Nephron progenitor cell (in vitro differentiated cells): ENCODE measurements at regions not wholly inside any gene's neighbourhood (a gene's known extent, or its start where the extent isn't known, plus 50 kb on each side); places are given as distances from the start of the nearest gene placed in this dataset.

Source experiments
- DNase-seq: peaks from one replicate; pipeline ENCODE4 v3.0.0; 2021
- H3K27ac Mint-ChIP-seq: 2 replicates; pipeline ENCODE4 v1.8.0; 2021; ENCODE audit warnings: mild to moderate bottlenecking, moderate library complexity, mixed read lengths
- H3K27me3 Mint-ChIP-seq: 2 replicates; pipeline ENCODE4 v1.8.0; 2021; ENCODE audit warnings: mild to moderate bottlenecking, low read depth, mixed read lengths; ENCODE audit not compliant: poor library complexity
- H3K36me3 Mint-ChIP-seq: 2 replicates; pipeline ENCODE4 v1.8.0; 2021; ENCODE audit warnings: low read depth, mixed read lengths
- H3K4me1 Mint-ChIP-seq: 2 replicates; pipeline ENCODE4 v1.8.0; 2021; ENCODE audit warnings: mixed read lengths
- H3K4me3 Mint-ChIP-seq: 2 replicates; pipeline ENCODE4 v1.8.0; 2021; ENCODE audit warnings: mild to moderate bottlenecking, moderate library complexity, mixed read lengths
- H3K9me3 Mint-ChIP-seq: 2 replicates; pipeline ENCODE4 v1.8.0; 2021; ENCODE audit warnings: mild to moderate bottlenecking, moderate library complexity, mixed read lengths
- CTCF ChIP-seq: fragments of 200-600 bp; sonication (generic); IDR thresholded peaks from 2 replicates; pipeline ENCODE4 v1.5.0; 2021; ENCODE audit warnings: antibody characterized with exemption

- H3K4me1 Mint-ChIP-seq = peaks cover 4% of the 10 kb centered on the region
- H3K27me3 Mint-ChIP-seq = peaks cover 13% of the 10 kb centered on the region
- no peak for DNase-seq
- no peak overlapping the region for H3K27ac Mint-ChIP-seq
- no peaks in the 10 kb centered on the region for H3K9me3 Mint-ChIP-seq
- TF ChIP-seq CTCF = no peak
- no peak overlapping the region for H3K4me3 Mint-ChIP-seq
- H3K36me3 Mint-ChIP-seq = no peaks in the 10 kb centered on the region
These were observed 712.1 kb downstream of the CDH11 start for GRCh38 chr16:64409783-64410210.

GRCh38 chr16:64408699-64409098 lies 713.2 kb downstream of the CDH11 start:
- no peak for TF ChIP-seq CTCF
- no peak overlapping the region for H3K4me3 Mint-ChIP-seq
- no peak overlapping the region for H3K27ac Mint-ChIP-seq
- DNase-seq = no peak
- H3K4me1 Mint-ChIP-seq = peaks cover 4% of the 10 kb centered on the region
- H3K9me3 Mint-ChIP-seq = no peaks in the 10 kb centered on the region
- peaks cover 12% of the 10 kb centered on the region for H3K27me3 Mint-ChIP-seq
- H3K36me3 Mint-ChIP-seq = no peaks in the 10 kb centered on the region

- H3K4me1 Mint-ChIP-seq = peaks cover 4% of the 10 kb centered on the region
- TF ChIP-seq CTCF = no peak
- DNase-seq = no peak
- H3K27me3 Mint-ChIP-seq = peaks cover 10% of the 10 kb centered on the region
- no peak overlapping the region for H3K4me3 Mint-ChIP-seq
- H3K27ac Mint-ChIP-seq = no peak overlapping the region
- no peaks in the 10 kb centered on the region for H3K36me3 Mint-ChIP-seq
- H3K9me3 Mint-ChIP-seq = no peaks in the 10 kb centered on the region
These were observed 715.1 kb downstream of the CDH11 start for GRCh38 chr16:64406770-64407181.

- Mint-ChIP-seq H3K9me3 (no peaks in the 10 kb centered on the region), H3K4me1 (peaks cover 4% of the 10 kb centered on the region), H3K4me3 (no peak overlapping the region), H3K27me3 (peaks cover 10% of the 10 kb centered on the region), H3K27ac (no peak overlapping the region), H3K36me3 (no peaks in the 10 kb centered on the region)
- DNase-seq = no peak
- no peak for TF ChIP-seq CTCF
These were observed 718.5 kb downstream of the CDH11 start for GRCh38 chr16:64403352-64403751.

- Mint-ChIP-seq H3K27ac (no peak overlapping the region), H3K36me3 (no peaks in the 10 kb centered on the region), H3K4me1 (no peaks in the 10 kb centered on the region), H3K27me3 (peaks cover 4% of the 10 kb centered on the region), H3K4me3 (no peak overlapping the region), H3K9me3 (peaks cover 8% of the 10 kb centered on the region)
- TF ChIP-seq CTCF = no peak
- no peak for DNase-seq
These were observed 723.1 kb downstream of the CDH11 start for GRCh38 chr16:64398793-64399192.

- no peaks in the 10 kb centered on the region for H3K4me1 Mint-ChIP-seq
- DNase-seq = no peak
- H3K36me3 Mint-ChIP-seq = no peaks in the 10 kb centered on the region
- H3K9me3 Mint-ChIP-seq = peaks cover 8% of the 10 kb centered on the region
- no peak overlapping the region for H3K27ac Mint-ChIP-seq
- no peak overlapping the region for H3K4me3 Mint-ChIP-seq
- TF ChIP-seq CTCF = no peak
- peaks cover 4% of the 10 kb centered on the region for H3K27me3 Mint-ChIP-seq
These were observed 723.8 kb downstream of the CDH11 start for GRCh38 chr16:64397945-64398508.
